Esophagus squamous epithelium (tissue), 5 donors: ENCODE measurements at regions not wholly inside any gene's neighbourhood (a gene's known extent, or its start where the extent isn't known, plus 50 kb on each side); places are given as distances from the start of the nearest gene placed in this dataset.

Source experiments
- DNase-seq: peaks from one replicate; lab custom pipeline; 2025; lab: John Stamatoyannopoulos, UW
- H3K27ac ChIP-seq, 4 donors: fragments of 200-600 bp; sonication (generic); one replicate each; pipeline ENCODE4 v1.5.1; 2016 to 2019; ENCODE audit warnings: mild to moderate bottlenecking in 1 of 4
- H3K27me3 ChIP-seq, 4 donors: fragments of 200-600 bp; sonication (generic); 1 replicate in 3 of 4; 2 replicates in 1 of 4; pipeline versions ENCODE4 v1.5.1 to v1.6.0; 2017 to 2021; ENCODE audit warnings: antibody characterized with exemption in 1 of 4
- H3K36me3 ChIP-seq, 3 donors: fragments of 200-600 bp; sonication (generic); one replicate each; pipeline ENCODE4 v1.5.1; 2016 to 2019
- H3K4me1 ChIP-seq, 3 donors: fragments of 200-600 bp; sonication (generic); one replicate each; pipeline ENCODE4 v1.5.1; 2017 to 2019
- H3K4me3 ChIP-seq, 4 donors: fragments of 200-600 bp; sonication (generic); 1 replicate in 3 of 4; 2 replicates in 1 of 4; pipeline ENCODE4 v1.5.1; 2016 to 2019; ENCODE audit warnings: mild to moderate bottlenecking in 2 of 4, moderate library complexity in 1 of 4
- H3K9me3 ChIP-seq, 3 donors: fragments of 200-600 bp; sonication (generic); one replicate each; pipeline ENCODE4 v1.5.1; 2016 to 2019
- POLR2A ChIP-seq, 4 donors: fragments of 450-650 bp; IDR thresholded peaks; one replicate each; pipeline ENCODE4 v1.6.1; 2017; ENCODE audit warnings: antibody characterized with exemption in 4 of 4, mild to moderate bottlenecking in 4 of 4, moderate library complexity in 3 of 4
- WGBS, 2 donors: methylation state at CpG; one replicate each; pipeline ENCODE4 v1.1.5; 2018; 5-methylcytosine and 5-hydroxymethylcytosine counted together
- intact Hi-C: fragments of 100-400 bp; cut with DNase I; formaldehyde crosslinking; loops from one replicate; pipeline ENCODE4 v1.15.0; 2022
- TF ChIP-seq, protein P1 (sequence below), 6 experiments: fragments of 450-650 bp in 4 of 6; fragments of 200-600 bp in 2 of 6; sonication (generic) in 2 of 6; IDR thresholded peaks; one replicate each; pipeline ENCODE4 v1.5.1; 2016 to 2019; ENCODE audit warnings: antibody characterized with exemption in 6 of 6, mild to moderate bottlenecking in 4 of 6, moderate library complexity in 4 of 6
- donor health status: DM: yes; HTN: yes; CAD: no.

DNA sequence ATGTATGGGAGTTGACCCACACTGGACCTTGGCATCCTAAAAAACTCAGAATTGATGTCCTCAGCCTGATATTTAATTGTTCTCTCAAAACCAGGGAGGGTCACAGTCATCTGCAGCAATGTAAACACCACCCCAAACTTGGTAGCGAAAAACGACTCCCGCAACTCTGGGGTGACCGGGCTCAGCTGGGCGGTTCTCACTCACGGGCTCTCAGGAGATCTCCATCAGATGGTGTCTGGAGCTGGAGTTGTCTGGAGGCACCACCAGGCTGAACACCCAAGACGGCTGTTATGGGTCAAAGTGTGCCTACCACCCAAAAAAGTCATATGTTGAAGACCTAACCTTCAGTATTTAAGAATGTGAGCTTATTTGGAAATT, 50.9 kb upstream of the NXT1 start:
- Histone ChIP-seq H3K27ac (no peak overlapping the region), H3K27me3 (peaks cover 0 to 6% (median 0%) of the 10 kb centered on the region in 4 donors), H3K4me1 (peaks cover 0 to 21% (median under 1%) of the 10 kb centered on the region in 3 donors), H3K36me3 (no peaks in the 10 kb centered on the region), H3K4me3 (no peak overlapping the region), H3K9me3 (no peaks in the 10 kb centered on the region)
- no peak for DNase-seq
- intact Hi-C loops: no loop called here
- WGBS, 2 donors: 86 to 100% methylated on average over 3 to 7 of the region's 7 CpGs
- no peak for TF ChIP-seq POLR2A (IDR thresholded peaks at IDR 0.05)
- TF ChIP-seq, protein P1, sequence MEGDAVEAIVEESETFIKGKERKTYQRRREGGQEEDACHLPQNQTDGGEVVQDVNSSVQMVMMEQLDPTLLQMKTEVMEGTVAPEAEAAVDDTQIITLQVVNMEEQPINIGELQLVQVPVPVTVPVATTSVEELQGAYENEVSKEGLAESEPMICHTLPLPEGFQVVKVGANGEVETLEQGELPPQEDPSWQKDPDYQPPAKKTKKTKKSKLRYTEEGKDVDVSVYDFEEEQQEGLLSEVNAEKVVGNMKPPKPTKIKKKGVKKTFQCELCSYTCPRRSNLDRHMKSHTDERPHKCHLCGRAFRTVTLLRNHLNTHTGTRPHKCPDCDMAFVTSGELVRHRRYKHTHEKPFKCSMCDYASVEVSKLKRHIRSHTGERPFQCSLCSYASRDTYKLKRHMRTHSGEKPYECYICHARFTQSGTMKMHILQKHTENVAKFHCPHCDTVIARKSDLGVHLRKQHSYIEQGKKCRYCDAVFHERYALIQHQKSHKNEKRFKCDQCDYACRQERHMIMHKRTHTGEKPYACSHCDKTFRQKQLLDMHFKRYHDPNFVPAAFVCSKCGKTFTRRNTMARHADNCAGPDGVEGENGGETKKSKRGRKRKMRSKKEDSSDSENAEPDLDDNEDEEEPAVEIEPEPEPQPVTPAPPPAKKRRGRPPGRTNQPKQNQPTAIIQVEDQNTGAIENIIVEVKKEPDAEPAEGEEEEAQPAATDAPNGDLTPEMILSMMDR (IDR thresholded peaks at IDR 0.05): no peak

DNA sequence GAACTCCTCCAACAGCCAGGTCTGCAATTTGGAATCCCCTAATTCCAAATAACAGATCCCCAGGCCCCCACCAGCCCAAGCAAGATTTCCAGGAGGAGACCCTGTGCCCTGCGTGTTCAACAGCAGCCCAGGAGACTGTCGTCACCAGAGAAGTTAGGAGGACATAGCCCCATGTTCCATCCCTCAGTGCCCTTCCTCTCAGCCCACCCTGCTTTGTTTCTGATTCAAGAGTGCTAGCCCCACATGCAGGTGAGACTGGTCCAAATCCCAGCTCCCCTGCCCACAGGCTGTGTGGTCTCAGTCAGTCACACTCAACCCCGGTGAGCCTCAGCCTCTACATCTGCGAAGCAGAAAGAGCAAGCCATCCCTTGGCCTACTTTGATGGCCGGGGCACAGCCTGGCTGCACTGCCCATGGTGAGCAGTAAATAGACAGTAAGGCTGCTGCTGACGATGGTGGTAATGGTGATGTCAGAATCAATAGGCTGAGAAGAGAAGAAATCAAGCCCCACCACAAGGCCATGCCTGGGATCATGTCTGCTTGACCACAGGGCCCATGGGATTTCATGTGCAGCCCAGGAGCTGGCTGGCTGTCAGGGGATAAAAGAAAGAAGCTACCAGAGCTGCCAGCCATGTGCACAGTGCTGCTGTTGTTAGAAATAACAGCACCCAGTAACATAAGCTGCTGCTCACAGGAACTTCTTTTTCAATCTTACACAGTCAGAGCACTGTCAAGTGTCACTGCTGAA, 51.5 kb upstream of the NXT1 start:
- no peak overlapping the region for H3K27ac ChIP-seq
- WGBS, 2 donors: 80 to 89% methylated on average over 2 to 3 of the region's 6 CpGs
- no peak for DNase-seq
- intact Hi-C loops: no loop called here
- TF ChIP-seq, protein P1 (IDR thresholded peaks at IDR 0.05): no peak
- TF ChIP-seq POLR2A (IDR thresholded peaks at IDR 0.05): no peak
- no peaks in the 10 kb centered on the region for H3K9me3 ChIP-seq
- H3K4me1 ChIP-seq: peaks cover 0 to 27% (median 6%) of the 10 kb centered on the region in 3 donors
- H3K36me3 ChIP-seq: no peaks in the 10 kb centered on the region
- no peak overlapping the region for H3K4me3 ChIP-seq
- peaks cover 0 to 6% (median 0%) of the 10 kb centered on the region in 4 donors for H3K27me3 ChIP-seq

DNA sequence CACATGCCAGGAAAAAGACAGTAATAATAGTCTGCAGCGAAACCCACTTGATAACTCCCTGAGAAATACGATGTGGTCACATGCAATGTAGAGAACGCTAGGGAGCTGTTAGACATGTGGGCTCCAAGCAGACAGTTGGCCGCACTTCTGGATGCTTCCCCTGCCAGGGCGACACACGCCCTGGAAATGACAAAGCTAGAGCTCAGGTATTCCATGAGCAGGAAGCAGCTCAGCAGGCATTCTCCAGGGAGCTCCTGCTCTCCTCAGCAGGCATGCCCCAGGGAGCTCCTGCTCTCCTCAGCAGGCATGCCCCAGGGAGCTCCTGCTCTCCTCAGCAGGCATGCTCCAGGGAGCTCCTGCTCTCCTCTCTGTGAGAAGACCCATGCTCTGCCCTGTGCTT, 52.4 kb upstream of the NXT1 start:
- Histone ChIP-seq H3K4me1 (peaks cover 0 to 30% (median 12%) of the 10 kb centered on the region in 3 donors), H3K27me3 (peaks cover 0 to 6% (median 0%) of the 10 kb centered on the region in 4 donors), H3K4me3 (no peak overlapping the region), H3K9me3 (no peaks in the 10 kb centered on the region), H3K36me3 (no peaks in the 10 kb centered on the region), H3K27ac (peak overlapping the region in 3 of 4 donors; percentile 25 to 72 (median 68))
- TF ChIP-seq, protein P1 (IDR thresholded peaks at IDR 0.05): no peak
- no peak for TF ChIP-seq POLR2A (IDR thresholded peaks at IDR 0.05)
- DNase-seq: no peak
- WGBS, 2 donors: 67 to 81% methylated on average over 3 to 6 of the region's 6 CpGs
- intact Hi-C loops: no loop called here

DNA sequence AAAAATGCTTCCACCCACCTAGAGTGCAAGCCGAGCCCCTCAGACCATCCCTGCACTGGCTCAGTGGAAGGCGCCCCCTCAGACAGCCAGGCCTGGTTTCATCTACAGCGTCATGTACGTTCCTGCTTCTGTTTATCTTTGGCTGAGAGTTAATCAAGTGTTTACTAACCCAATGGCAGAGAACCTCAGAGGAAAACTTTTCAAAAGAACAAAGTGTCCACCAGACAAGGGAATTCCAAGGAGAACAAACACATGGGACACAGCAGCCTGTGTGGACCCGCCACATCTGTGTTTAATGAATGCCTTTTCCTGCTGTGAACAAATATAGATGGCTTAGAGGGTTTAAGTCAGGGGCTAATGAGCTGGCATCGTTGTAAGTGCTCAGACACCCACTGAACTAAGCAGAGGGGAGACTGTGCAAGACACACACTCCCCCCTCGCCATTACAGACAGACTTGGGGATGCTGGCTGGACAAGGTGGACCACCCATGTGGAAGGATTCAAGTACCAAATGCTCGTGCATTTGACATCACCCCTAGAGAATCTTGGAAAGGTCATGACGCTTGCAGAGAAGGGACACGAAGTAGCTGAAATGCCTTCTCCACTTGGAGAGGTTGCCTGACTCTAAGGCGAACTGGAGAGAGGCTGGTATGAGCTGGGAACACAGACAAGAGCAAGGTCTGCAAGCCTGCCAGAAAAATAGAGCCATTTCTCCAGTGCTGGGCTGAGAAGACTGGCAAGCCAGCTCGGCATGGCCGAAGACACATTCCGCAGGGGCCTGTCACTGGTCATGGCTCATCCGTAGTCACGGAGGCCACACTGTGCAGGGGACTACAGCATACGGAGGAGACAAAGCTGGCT, 53.5 kb upstream of the NXT1 start:
- Histone ChIP-seq H3K9me3 (no peaks in the 10 kb centered on the region), H3K4me1 (peaks cover 0 to 30% (median 12%) of the 10 kb centered on the region in 3 donors), H3K36me3 (no peaks in the 10 kb centered on the region), H3K4me3 (no peak overlapping the region), H3K27me3 (peaks cover 0 to 6% (median 0%) of the 10 kb centered on the region in 4 donors), H3K27ac (peak overlapping the region in 3 of 4 donors; percentile 51 to 72 (median 68))
- no peak for DNase-seq
- TF ChIP-seq POLR2A (IDR thresholded peaks at IDR 0.05): no peak
- TF ChIP-seq, protein P1 (IDR thresholded peaks at IDR 0.05): no peak
- intact Hi-C loops: no loop called here
- WGBS, 2 donors: 48 to 68% methylated on average over 14 to 16 of the region's 17 CpGs

DNA sequence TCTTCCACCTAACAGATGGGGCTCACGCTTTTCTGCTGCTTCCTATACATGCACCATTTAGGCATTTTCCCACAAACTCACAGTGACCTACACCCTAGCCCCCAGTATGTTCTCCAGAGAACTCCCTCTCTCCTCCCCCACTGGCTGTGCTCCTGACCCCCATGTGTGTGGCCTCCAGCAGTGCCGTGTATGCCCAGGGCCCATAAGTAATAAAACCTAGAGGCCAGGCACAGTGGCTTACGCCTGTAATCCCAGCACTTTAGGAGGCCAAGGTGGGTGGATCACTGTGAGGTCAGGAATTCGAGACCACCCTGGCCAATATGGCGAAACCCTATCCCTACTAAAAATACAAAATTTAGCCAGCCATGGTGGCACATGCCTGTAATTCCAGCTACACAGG, 54.7 kb upstream of the NXT1 start:
- H3K4me1 ChIP-seq: peaks cover 0 to 30% (median 12%) of the 10 kb centered on the region in 3 donors
- intact Hi-C loops: no loop called here
- H3K4me3 ChIP-seq: no peak overlapping the region
- no peak for DNase-seq
- no peaks in the 10 kb centered on the region for H3K36me3 ChIP-seq
- H3K27ac ChIP-seq: peak overlapping the region in 3 of 4 donors; percentile 6 to 68 (median 51)
- TF ChIP-seq, protein P1 (IDR thresholded peaks at IDR 0.05): no peak
- TF ChIP-seq POLR2A (IDR thresholded peaks at IDR 0.05): no peak
- no peaks in the 10 kb centered on the region for H3K9me3 ChIP-seq
- WGBS, 2 donors: 85 to 88% methylated on average over 2 to 3 of the region's 5 CpGs
- H3K27me3 ChIP-seq: peaks cover 0 to 6% (median 0%) of the 10 kb centered on the region in 4 donors
